ENCODE measurements at regions not wholly inside any gene's neighbourhood (a gene's known extent, or its start where the extent isn't known, plus 50 kb on each side); places are given as distances from the start of the nearest gene placed in this dataset.
"Not testable (repeated sequence)": the region's sequence is repeated elsewhere in the genome, so short reads cannot be mapped to it uniquely, and the experiment has no call there.

DNA sequence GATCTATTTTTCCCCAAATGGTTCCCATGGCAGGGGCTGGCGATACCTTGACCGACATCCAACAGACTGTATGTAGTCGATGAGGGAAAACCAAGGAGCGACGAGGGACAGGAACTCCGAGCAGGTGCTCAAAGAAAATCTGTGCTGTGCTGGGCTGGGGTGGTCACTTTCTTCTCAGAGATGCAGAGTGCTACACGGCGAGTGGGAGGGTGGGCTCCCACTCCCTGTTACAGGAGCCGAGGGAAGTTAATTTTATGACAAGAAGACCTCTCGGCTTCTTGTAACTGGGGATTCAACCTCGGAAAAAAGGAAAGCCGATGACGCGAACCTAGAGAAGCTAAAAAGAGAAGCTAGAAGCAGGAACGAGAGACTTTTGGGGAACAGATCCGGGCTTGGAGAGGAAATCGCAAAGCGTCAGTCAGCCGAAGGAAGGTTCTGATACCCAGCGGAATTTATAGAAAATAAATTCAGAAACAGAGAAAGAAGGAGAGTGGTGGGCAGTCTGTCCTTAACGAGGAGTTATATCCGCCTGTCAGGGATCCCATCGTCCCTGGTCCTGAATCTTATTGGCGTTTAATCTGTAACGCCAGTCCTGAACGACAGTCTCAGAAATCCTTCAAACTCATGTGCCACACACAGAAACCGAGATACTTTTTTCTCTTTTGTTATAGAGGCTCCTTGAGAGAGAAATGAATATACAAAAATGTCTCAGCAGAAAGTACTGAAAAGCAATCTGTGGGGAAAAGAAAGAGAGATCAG is 84.6 kb upstream of the ZNF322 start:
- Histone ChIP-seq H3K36me3 (ENCODE audit: low read depth) (no peaks in the 10 kb centered on the region), H3K9me3 (ENCODE audit: severe bottlenecking) (no peaks in the 10 kb centered on the region), H3K27me3 (ENCODE audit: insufficient read depth, poor library complexity, severe bottlenecking) (peaks cover 28% of the 10 kb centered on the region), H3K27ac (ENCODE audit: poor library complexity, severe bottlenecking) (no peak overlapping the region), H3K4me3 (ENCODE audit: severe bottlenecking) (no peak overlapping the region), H3K4me1 (ENCODE audit: insufficient read depth, poor library complexity, severe bottlenecking) (no peaks in the 10 kb centered on the region)
- ATAC-seq (ENCODE audit: low read depth) (no peak), DNase-seq (ENCODE audit: low spot score) (no peak)
- TF ChIP-seq, protein P1, sequence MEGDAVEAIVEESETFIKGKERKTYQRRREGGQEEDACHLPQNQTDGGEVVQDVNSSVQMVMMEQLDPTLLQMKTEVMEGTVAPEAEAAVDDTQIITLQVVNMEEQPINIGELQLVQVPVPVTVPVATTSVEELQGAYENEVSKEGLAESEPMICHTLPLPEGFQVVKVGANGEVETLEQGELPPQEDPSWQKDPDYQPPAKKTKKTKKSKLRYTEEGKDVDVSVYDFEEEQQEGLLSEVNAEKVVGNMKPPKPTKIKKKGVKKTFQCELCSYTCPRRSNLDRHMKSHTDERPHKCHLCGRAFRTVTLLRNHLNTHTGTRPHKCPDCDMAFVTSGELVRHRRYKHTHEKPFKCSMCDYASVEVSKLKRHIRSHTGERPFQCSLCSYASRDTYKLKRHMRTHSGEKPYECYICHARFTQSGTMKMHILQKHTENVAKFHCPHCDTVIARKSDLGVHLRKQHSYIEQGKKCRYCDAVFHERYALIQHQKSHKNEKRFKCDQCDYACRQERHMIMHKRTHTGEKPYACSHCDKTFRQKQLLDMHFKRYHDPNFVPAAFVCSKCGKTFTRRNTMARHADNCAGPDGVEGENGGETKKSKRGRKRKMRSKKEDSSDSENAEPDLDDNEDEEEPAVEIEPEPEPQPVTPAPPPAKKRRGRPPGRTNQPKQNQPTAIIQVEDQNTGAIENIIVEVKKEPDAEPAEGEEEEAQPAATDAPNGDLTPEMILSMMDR (IDR thresholded peaks at IDR 0.05; ENCODE audit: poor library complexity, severe bottlenecking) = no peak

DNA sequence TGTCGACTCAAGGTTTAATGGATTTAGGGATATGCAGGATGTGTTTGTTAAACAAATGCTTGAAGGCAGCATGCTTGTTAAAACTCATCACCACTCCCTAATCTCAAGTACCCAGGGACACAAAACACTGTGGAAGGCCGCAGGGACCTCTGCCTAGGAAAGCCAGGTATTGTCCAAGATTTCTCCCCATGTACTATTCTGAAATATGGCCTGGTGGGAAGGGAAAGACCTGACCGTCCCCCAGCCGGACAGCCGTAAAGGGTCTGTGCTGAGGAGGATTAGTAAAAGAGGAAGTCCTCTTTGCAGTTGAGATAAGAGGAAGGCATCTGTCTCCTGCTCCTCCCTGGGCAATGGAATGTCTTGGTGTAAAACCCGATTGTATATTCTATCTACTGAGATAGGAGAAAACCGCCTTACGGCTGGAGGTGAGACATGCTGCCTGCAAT is 85.3 kb upstream of the ZNF322 start:
- not testable (repeated sequence) for DNase-seq (ENCODE audit: low spot score); H3K4me3 ChIP-seq (ENCODE audit: severe bottlenecking); H3K36me3 ChIP-seq (ENCODE audit: low read depth); ATAC-seq (ENCODE audit: low read depth); H3K9me3 ChIP-seq (ENCODE audit: severe bottlenecking); H3K27ac ChIP-seq (ENCODE audit: poor library complexity, severe bottlenecking); H3K4me1 ChIP-seq (ENCODE audit: insufficient read depth, poor library complexity, severe bottlenecking)
- H3K27me3 ChIP-seq (ENCODE audit: insufficient read depth, poor library complexity, severe bottlenecking) = peaks cover 32% of the 10 kb centered on the region

DNA sequence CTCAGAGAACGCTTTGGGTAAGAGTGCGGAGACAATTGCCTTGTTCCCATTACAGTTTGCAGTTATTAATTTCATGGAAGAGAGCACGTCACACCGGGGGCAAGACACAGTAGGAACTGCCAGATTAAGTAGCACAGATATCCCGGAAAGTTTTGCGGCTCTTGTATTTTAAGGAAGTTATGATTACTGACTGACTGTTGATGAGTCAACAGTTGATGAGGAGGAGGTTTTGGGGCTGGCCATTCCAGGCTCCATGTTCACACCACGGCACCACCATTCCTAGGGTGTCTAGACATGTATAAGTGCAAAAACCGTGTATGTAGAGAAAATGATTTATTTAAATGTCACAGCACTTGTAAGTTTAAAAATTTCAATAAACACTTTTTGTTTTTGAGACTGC is 86.4 kb upstream of the ZNF322 start:
- not testable (repeated sequence) for H3K4me3 ChIP-seq (ENCODE audit: severe bottlenecking); H3K36me3 ChIP-seq (ENCODE audit: low read depth); ATAC-seq (ENCODE audit: low read depth); H3K27ac ChIP-seq (ENCODE audit: poor library complexity, severe bottlenecking); H3K4me1 ChIP-seq (ENCODE audit: insufficient read depth, poor library complexity, severe bottlenecking); DNase-seq (ENCODE audit: low spot score); H3K9me3 ChIP-seq (ENCODE audit: severe bottlenecking)
- peaks cover 43% of the 10 kb centered on the region for H3K27me3 ChIP-seq (ENCODE audit: insufficient read depth, poor library complexity, severe bottlenecking)

DNA sequence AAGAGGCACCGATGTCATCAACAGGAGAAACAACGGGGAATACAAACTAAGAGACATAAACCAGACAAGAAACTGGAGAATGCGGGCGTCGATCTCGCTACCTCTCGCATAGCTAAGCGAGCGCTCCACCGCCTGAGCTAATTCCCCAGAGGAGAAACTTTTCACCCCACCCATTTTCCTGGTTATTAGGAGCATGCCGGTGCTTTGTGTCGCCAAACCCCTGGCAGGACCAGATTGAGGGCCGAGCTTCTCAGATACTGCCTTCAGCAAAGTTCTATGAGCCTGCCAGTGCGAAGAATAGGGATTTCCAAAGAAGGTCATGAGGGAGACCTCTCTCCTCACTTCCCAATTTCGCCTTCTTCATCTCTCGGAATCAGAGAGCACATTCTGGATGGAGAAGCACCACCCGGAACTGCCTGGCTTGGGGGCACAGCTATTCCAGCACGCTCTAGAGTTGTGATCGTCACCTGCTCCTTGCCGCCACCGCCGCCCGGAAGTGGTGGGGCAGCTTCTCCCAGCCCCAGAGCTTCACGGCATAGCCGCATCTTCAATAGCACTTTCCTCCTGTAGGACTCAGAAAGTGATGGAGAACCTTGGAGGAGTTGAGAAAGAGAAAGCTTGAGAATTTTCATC is 89.7 kb upstream of the ZNF322 start:
- not testable (repeated sequence) for DNase-seq (ENCODE audit: low spot score); H3K9me3 ChIP-seq (ENCODE audit: severe bottlenecking); H3K27ac ChIP-seq (ENCODE audit: poor library complexity, severe bottlenecking); H3K36me3 ChIP-seq (ENCODE audit: low read depth); H3K4me3 ChIP-seq (ENCODE audit: severe bottlenecking); ATAC-seq (ENCODE audit: low read depth); H3K4me1 ChIP-seq (ENCODE audit: insufficient read depth, poor library complexity, severe bottlenecking)
- H3K27me3 ChIP-seq (ENCODE audit: insufficient read depth, poor library complexity, severe bottlenecking) = peaks cover 49% of the 10 kb centered on the region

DNA sequence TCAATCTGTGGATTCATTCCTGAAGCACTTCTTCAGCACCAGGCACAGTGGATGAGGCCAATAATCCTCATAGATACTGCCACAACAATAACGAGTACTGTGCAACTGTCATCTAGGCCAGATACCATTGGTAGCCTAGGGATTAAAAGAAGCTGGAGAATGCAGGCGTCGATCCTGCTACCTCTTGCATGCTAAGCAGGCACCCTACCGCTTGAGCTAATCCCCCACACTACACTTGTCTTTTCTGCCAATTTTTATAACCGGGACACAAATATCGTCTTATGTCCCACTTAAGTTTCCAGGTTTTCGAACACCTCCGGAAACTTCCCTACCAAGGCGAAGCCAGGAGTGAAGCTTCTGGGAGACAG is 90.2 kb upstream of the ZNF322 start:
- ATAC-seq (ENCODE audit: low read depth) = peak; percentile 36; the same call in 1 of the 3 replicates
- DNase-seq (ENCODE audit: low spot score); H3K9me3 ChIP-seq (ENCODE audit: severe bottlenecking); H3K4me1 ChIP-seq (ENCODE audit: insufficient read depth, poor library complexity, severe bottlenecking); H3K4me3 ChIP-seq (ENCODE audit: severe bottlenecking); H3K36me3 ChIP-seq (ENCODE audit: low read depth); H3K27ac ChIP-seq (ENCODE audit: poor library complexity, severe bottlenecking): not testable (repeated sequence)
- H3K27me3 ChIP-seq (ENCODE audit: insufficient read depth, poor library complexity, severe bottlenecking) = peaks cover 49% of the 10 kb centered on the region

DNA sequence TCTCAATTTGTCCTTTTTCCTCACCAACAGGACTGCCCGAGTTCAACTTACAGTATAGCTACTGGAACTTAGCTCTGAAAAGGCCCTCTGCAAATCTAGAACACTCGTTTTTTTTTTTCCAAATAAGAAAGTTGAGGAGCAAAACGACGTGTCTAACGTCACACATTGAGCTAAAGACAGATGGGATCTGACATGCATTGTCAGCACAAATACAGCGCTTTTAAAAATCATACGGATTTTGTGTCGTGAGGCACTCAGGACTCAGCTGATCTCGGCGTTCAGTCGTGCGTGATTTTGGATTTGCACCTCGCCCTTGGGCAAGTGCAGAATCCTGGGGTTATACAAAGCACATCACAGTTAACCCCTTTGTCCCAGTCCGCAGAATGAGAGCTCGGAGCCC is 94.7 kb upstream of the ZNF322 start:
- TF ChIP-seq, protein P1 (IDR thresholded peaks at IDR 0.05; ENCODE audit: poor library complexity, severe bottlenecking) = no peak
- H3K36me3 ChIP-seq (ENCODE audit: low read depth) = no peaks in the 10 kb centered on the region
- DNase-seq (ENCODE audit: low spot score) = no peak
- H3K4me1 ChIP-seq (ENCODE audit: insufficient read depth, poor library complexity, severe bottlenecking) = no peaks in the 10 kb centered on the region
- H3K9me3 ChIP-seq (ENCODE audit: severe bottlenecking) = no peaks in the 10 kb centered on the region
- H3K27ac ChIP-seq (ENCODE audit: poor library complexity, severe bottlenecking) = no peak overlapping the region
- peaks cover 52% of the 10 kb centered on the region for H3K27me3 ChIP-seq (ENCODE audit: insufficient read depth, poor library complexity, severe bottlenecking)
- no peak overlapping the region for H3K4me3 ChIP-seq (ENCODE audit: severe bottlenecking)
- ATAC-seq (ENCODE audit: low read depth) = no peak

DNA sequence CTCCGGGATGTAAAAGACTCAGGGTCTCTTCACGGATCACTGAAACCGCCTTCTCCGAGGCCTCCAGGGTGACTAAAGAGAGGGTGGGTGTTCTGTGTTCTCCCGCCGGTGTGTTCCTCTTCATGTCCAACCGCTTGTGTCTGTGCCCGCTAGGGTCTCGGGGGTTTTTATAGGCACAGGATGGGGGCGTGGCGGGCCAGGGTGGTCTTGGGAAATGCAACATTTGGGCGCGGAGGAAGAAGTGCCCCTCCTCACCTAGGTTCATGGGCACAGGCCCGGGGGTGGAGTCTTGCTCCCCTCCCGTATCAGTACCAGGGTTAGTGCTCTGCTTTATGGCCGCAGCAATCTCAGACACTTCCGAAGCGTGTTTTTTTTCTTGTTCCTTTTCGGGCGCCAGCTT is 95.3 kb upstream of the ZNF322 start:
- H3K4me1 ChIP-seq (ENCODE audit: insufficient read depth, poor library complexity, severe bottlenecking); H3K9me3 ChIP-seq (ENCODE audit: severe bottlenecking); DNase-seq (ENCODE audit: low spot score); ATAC-seq (ENCODE audit: low read depth); H3K27ac ChIP-seq (ENCODE audit: poor library complexity, severe bottlenecking); H3K36me3 ChIP-seq (ENCODE audit: low read depth): not testable (repeated sequence)
- Histone ChIP-seq H3K4me3 (ENCODE audit: severe bottlenecking) (peak overlapping the region; percentile 9), H3K27me3 (ENCODE audit: insufficient read depth, poor library complexity, severe bottlenecking) (peaks cover 49% of the 10 kb centered on the region)

DNA sequence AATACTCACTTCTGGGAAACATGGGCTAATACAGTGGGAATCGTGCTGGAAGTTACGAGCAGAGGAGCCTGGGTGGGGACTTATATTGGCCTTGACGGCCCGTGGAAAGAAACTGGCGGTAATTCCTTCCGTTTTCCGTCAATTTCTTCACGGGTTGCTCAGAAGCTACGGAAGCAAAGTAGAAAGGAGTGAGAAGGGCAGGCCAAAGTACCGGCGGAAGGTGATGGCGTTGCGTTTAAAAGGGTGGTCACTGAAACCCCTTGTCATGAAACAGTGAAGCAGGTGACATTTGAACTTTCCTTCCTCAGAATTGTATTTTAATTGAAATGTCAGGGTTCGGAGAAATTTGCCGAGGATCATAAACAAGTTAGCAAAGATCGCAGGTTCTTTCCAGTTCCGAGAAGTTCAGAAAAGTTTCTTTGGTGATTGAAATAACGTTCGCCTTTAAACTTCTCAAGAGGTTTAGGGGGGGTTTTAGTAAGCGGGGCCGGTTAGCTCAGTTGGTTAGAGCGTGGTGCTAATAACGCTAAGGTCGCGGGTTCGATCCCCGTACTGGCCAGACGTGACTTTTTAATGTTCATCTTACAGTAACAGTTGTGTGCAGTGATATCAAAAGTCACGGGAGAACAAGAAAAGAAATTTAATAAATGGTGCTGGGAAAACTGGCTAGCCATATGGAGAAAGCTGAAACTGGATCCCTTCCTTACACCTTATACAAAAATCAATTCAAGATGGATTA is 96.7 kb upstream of the ZNF322 start:
- Histone ChIP-seq H3K27me3 (ENCODE audit: insufficient read depth, poor library complexity, severe bottlenecking) (peaks cover 35% of the 10 kb centered on the region), H3K4me3 (ENCODE audit: severe bottlenecking) (peak overlapping the region; percentile 24)
- not testable (repeated sequence) for H3K27ac ChIP-seq (ENCODE audit: poor library complexity, severe bottlenecking); H3K9me3 ChIP-seq (ENCODE audit: severe bottlenecking); H3K4me1 ChIP-seq (ENCODE audit: insufficient read depth, poor library complexity, severe bottlenecking); H3K36me3 ChIP-seq (ENCODE audit: low read depth); DNase-seq (ENCODE audit: low spot score)
- ATAC-seq (ENCODE audit: low read depth) = peak; percentile 86

DNA sequence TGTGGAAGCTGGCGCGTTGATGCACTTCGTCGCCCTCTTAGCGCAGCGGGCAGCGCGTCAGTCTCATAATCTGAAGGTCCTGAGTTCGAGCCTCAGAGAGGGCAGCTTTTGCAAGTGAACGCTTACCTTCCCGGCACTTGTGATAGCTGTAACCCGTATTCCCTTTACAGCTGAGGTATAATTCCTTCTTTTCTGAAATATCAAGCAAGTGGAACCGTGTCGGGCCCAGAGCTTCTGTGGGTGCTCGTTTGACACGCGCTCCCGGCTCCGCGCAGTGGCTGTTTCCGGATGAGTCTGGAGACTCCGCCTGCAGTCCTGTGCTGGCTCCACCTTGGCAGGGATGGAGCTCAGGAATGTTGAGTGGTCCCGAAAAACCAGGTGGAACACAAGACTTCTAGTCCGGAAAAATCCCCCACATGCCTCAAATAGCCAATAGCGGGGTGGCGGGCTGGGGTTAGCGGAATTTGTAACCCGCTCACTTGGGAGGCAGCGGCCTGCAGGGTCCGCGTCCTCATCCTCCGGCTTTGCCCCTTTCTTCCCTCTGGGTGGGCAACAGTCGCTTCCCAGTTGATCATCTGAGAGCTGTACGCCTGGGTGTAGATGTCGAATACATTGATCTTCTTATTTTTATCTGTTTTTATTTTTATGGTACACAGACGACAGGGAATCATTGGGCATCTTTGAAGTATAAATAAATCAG is 106.8 kb upstream of the ZNF322 start:
- not testable (repeated sequence) for H3K4me3 ChIP-seq (ENCODE audit: severe bottlenecking); H3K27me3 ChIP-seq (ENCODE audit: insufficient read depth, poor library complexity, severe bottlenecking); H3K4me1 ChIP-seq (ENCODE audit: insufficient read depth, poor library complexity, severe bottlenecking); H3K9me3 ChIP-seq (ENCODE audit: severe bottlenecking); H3K36me3 ChIP-seq (ENCODE audit: low read depth); H3K27ac ChIP-seq (ENCODE audit: poor library complexity, severe bottlenecking); DNase-seq (ENCODE audit: low spot score)
- peak; percentile 56; the same call in 2 of the 3 replicates for ATAC-seq (ENCODE audit: low read depth)
